ENCODE measurements at regions not wholly inside any gene's neighbourhood (a gene's known extent, or its start where the extent isn't known, plus 50 kb on each side); places are given as distances from the start of the nearest gene placed in this dataset.

DNA sequence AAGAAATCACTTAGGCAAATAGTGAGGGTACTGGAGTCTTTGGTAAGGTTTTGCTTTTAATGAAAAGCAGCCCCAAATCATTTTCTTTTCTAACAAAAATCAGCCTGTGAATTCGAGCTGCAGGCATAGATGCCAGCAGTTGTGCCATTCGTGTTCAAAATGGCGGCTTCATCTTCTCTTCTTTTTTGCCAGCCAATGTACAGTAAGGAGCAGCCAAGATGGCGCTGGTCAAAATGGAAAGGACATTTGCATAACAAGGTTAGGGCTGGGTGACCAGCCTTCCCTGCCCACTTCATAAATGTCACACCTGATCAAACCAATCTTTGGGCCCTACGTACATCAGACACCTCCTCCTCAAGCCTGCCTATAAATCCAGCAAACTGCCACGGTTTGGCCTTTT lies 100.2 kb upstream of the RGS1 start:
- no peak overlapping the region for H3K4me3 ChIP-seq (replicated peaks in 1 of 2; ENCODE audit: low read depth in 2 of 2, low read length in 2 of 2)
- TF ChIP-seq, protein P1, sequence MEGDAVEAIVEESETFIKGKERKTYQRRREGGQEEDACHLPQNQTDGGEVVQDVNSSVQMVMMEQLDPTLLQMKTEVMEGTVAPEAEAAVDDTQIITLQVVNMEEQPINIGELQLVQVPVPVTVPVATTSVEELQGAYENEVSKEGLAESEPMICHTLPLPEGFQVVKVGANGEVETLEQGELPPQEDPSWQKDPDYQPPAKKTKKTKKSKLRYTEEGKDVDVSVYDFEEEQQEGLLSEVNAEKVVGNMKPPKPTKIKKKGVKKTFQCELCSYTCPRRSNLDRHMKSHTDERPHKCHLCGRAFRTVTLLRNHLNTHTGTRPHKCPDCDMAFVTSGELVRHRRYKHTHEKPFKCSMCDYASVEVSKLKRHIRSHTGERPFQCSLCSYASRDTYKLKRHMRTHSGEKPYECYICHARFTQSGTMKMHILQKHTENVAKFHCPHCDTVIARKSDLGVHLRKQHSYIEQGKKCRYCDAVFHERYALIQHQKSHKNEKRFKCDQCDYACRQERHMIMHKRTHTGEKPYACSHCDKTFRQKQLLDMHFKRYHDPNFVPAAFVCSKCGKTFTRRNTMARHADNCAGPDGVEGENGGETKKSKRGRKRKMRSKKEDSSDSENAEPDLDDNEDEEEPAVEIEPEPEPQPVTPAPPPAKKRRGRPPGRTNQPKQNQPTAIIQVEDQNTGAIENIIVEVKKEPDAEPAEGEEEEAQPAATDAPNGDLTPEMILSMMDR (IDR thresholded peaks at IDR 0.05; ENCODE audit: low read depth, low read length) = no peak
- DNase-seq (ENCODE audit: low read depth in 2 of 2) = no peak

DNA sequence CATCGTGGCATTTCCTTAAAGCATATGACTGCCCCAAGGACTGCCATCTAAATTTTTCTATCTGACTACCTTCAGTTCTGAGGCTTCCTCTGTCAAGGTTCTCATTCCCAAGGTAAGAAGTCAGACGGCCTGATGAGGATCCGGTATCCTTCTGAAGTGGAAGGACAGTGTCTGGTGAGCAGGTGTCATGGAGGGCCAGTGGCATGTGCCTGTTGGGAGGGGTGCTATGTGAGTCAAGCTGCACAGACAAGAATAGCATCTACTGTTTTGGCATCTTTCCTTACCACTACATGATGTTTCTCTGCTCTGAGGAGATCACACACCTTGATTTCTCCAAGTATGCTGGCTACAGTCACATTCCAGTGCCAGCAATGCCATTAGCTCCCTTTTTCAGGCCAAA lies 99.6 kb upstream of the RGS1 start:
- no peak overlapping the region for H3K4me3 ChIP-seq (replicated peaks in 1 of 2; ENCODE audit: low read depth in 2 of 2, low read length in 2 of 2)
- TF ChIP-seq, protein P1 (IDR thresholded peaks at IDR 0.05; ENCODE audit: low read depth, low read length) = no peak
- no peak for DNase-seq (ENCODE audit: low read depth in 2 of 2)

DNA sequence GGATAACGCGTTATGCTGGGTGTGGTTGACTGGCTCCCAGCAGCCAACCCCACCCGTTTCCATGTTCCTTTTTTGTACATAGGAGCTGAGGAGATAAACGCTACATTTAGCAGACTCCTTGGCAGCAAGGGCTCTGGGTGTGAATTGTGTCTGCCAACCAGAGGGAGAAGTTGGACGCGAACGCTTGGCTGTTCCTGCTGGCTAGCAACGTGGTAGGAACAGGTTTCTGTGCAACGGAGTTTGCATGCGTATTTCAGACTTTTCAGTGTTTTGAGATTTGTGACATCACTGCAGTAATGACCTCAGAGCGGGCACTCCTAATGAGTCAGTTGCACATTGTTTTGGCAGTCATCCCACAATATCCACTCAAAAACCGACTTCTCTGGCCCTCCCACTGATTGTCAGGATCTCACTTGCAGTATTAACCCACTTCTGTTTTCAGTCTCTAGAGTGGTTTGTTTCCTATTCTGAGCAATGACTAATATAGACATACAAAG lies 98.7 kb upstream of the RGS1 start:
- TF ChIP-seq, protein P1 (IDR thresholded peaks at IDR 0.05; ENCODE audit: low read depth, low read length) = no peak
- peak overlapping the region in 1 of 2 donors; percentile 7 for H3K4me3 ChIP-seq (replicated peaks in 1 of 2; ENCODE audit: low read depth in 2 of 2, low read length in 2 of 2)
- peak; percentile 84 to 88 for DNase-seq (ENCODE audit: low read depth in 2 of 2)

DNA sequence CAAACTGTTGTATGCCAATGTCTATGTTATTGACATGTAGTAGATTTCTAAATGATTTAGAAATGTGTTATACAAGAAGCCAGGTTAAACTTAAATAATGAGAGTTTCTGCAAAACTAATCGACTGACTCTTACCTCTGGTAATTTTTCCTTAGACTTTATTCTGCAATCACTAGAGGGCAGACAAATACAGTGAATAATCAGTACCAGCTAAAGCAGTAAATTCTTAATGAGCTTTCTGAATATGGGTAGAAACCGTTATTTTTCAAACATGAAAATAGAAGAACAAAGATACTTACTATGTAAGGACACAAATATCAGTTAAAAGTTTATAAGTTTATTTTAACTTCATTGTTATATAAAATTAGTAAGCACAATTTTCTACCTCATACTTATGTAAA lies 97.9 kb upstream of the RGS1 start:
- TF ChIP-seq, protein P1 (IDR thresholded peaks at IDR 0.05; ENCODE audit: low read depth, low read length) = peak; percentile 39
- peak; percentile 70 to 71 for DNase-seq (ENCODE audit: low read depth in 2 of 2)
- H3K4me3 ChIP-seq (replicated peaks in 1 of 2; ENCODE audit: low read depth in 2 of 2, low read length in 2 of 2) = no peak overlapping the region

DNA sequence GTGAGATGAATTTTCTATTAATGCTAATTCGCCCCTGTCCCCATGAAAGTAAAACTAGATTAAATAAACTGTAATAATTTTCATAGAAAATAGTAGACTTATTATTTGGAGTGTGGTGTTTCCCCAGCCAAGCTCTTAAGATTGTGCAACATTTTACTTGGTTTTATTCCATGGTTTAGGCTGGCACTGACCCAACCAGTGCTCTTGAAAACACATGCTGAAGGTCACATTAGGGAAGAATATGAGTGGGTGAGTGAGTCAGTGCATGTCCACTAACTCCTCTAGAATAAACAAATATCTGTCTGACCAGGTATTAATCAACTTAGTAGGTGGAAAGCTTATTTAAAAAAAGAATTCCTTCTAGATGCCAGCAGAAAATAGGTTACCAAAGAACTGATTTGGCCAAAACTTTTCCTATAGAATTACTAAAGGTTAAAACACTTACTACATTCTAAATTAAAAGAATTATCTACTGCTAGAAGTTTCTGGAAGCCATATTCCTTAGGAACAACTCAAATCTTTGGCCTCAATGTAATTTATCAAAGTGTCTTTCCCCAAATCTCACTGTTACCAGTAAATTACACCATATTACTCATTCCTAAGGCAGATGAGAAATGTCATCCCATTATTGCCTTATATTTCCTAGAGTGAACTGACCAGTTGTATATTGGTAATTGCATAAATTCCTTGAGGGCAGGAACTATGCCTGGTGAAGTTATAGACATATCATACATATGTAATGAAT lies 89.7 kb upstream of the RGS1 start:
- peak; percentile 98 for DNase-seq (ENCODE audit: low read depth in 2 of 2)
- no peak overlapping the region for H3K4me3 ChIP-seq (replicated peaks in 1 of 2; ENCODE audit: low read depth in 2 of 2, low read length in 2 of 2)
- TF ChIP-seq, protein P1 (IDR thresholded peaks at IDR 0.05; ENCODE audit: low read depth, low read length) = no peak

DNA sequence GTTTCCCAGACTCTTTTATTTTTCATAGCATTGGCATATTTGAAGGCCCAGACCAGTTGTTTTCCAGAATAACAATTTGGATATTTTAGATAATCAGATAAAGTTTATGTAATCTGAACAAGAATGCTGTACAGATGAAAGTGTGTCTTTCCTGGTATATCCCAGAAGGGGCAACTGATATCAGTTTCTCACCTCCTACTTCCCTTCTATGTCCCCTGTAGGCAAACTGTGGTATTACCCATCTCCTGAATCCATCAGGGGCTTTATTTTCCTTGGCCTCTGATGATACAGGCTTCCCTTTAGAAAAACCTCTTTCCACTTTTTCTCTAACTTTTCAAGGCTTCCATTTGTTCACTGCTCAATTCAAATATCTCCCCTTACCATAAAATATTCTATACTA lies 87.5 kb upstream of the RGS1 start:
- H3K4me3 ChIP-seq (replicated peaks in 1 of 2; ENCODE audit: low read depth in 2 of 2, low read length in 2 of 2) = no peak overlapping the region
- TF ChIP-seq, protein P1 (IDR thresholded peaks at IDR 0.05; ENCODE audit: low read depth, low read length) = peak; percentile 26
- DNase-seq (ENCODE audit: low read depth in 2 of 2) = peak in 1 of 2 donors; percentile 11

Measured in cardiac fibroblast (primary cell).